Activated CD8-positive, alpha-beta memory T cell treated with anti-CD3 and anti-CD28 coated beads, Interleukin-2, amount 10 ng/mL, durations not matched to agents 7 days and 5 days (primary cell): ENCODE measurements at regions not wholly inside any gene's neighbourhood (a gene's known extent, or its start where the extent isn't known, plus 50 kb on each side); places are given as distances from the start of the nearest gene placed in this dataset.
"Not testable (repeated sequence)": the region's sequence is repeated elsewhere in the genome, so short reads cannot be mapped to it uniquely, and the experiment has no call there.

ENCODE experiments used
- ATAC-seq: fragments of 150-1000 bp; cut with Tn5 transposase; one replicate; pipeline ENCODE4 v1.10.0; 2021; ENCODE audit warnings: moderate library complexity
- CTCF ChIA-PET: fragments of 350-600 bp; sonication (Branson Sonifier 250); formaldehyde crosslinking; loops from one replicate; lab custom pipeline; 2021; ENCODE audit warnings: antibody characterized with exemption; lab: Charles Lee
- DNase-seq: peaks from one replicate; pipeline ENCODE4 v3.0.0-alpha.2; 2020
- H3K27ac Mint-ChIP-seq: one replicate; pipeline ENCODE4 v1.8.0; 2021; ENCODE audit warnings: mild to moderate bottlenecking, mixed read lengths
- H3K27me3 Mint-ChIP-seq: one replicate; pipeline ENCODE4 v1.8.0; 2021; ENCODE audit warnings: mixed read lengths
- H3K36me3 Mint-ChIP-seq: one replicate; pipeline ENCODE4 v1.8.0; 2021; ENCODE audit warnings: mild to moderate bottlenecking, mixed read lengths
- H3K4me1 Mint-ChIP-seq: one replicate; pipeline ENCODE4 v1.8.0; 2021; ENCODE audit warnings: mixed read lengths
- H3K4me3 Mint-ChIP-seq: one replicate; pipeline ENCODE4 v1.8.0; 2021; ENCODE audit warnings: mild to moderate bottlenecking, moderate library complexity, mixed read lengths
- H3K9me3 Mint-ChIP-seq: one replicate; pipeline ENCODE4 v1.8.0; 2022; ENCODE audit warnings: low read depth, mixed read lengths

GRCh38 chr5:114928644-114929462 lies 240.9 kb downstream of the TRIM36 start:
- no peaks in the 10 kb centered on the region for H3K4me1 Mint-ChIP-seq
- CTCF ChIA-PET = no interaction called here
- DNase-seq = no peak
- peaks cover 3% of the 10 kb centered on the region for H3K9me3 Mint-ChIP-seq
- no peak overlapping the region for H3K27ac Mint-ChIP-seq
- no peaks in the 10 kb centered on the region for H3K36me3 Mint-ChIP-seq
- no peak overlapping the region for H3K4me3 Mint-ChIP-seq
- no peaks in the 10 kb centered on the region for H3K27me3 Mint-ChIP-seq
- ATAC-seq = no peak

- H3K36me3 Mint-ChIP-seq = no peaks in the 10 kb centered on the region
- H3K4me1 Mint-ChIP-seq = no peaks in the 10 kb centered on the region
- no peak overlapping the region for H3K27ac Mint-ChIP-seq
- peaks cover 3% of the 10 kb centered on the region for H3K9me3 Mint-ChIP-seq
- no peak overlapping the region for H3K4me3 Mint-ChIP-seq
- CTCF ChIA-PET = no interaction called here
- ATAC-seq (no peak), DNase-seq (no peak)
- H3K27me3 Mint-ChIP-seq = no peaks in the 10 kb centered on the region
These were observed 244.9 kb downstream of the TRIM36 start for GRCh38 chr5:114924769-114925168.

GRCh38 chr5:114912189-114912920 lies 257.4 kb downstream of the TRIM36 start:
- ATAC-seq = no peak
- Mint-ChIP-seq H3K4me1 (no peaks in the 10 kb centered on the region), H3K36me3 (no peaks in the 10 kb centered on the region), H3K4me3 (no peak overlapping the region), H3K9me3 (no peaks in the 10 kb centered on the region), H3K27me3 (no peaks in the 10 kb centered on the region), H3K27ac (no peak overlapping the region)
- CTCF ChIA-PET = no interaction called here
- no peak for DNase-seq

- H3K27me3 Mint-ChIP-seq = no peaks in the 10 kb centered on the region
- no peak for ATAC-seq
- no peak overlapping the region for H3K27ac Mint-ChIP-seq
- H3K4me3 Mint-ChIP-seq = no peak overlapping the region
- no peak for DNase-seq
- H3K4me1 Mint-ChIP-seq = no peaks in the 10 kb centered on the region
- H3K36me3 Mint-ChIP-seq = no peaks in the 10 kb centered on the region
- CTCF ChIA-PET = no interaction called here
- no peaks in the 10 kb centered on the region for H3K9me3 Mint-ChIP-seq
These were observed 259.0 kb downstream of the TRIM36 start for GRCh38 chr5:114910727-114911126.

GRCh38 chr5:114909424-114909823 lies 260.3 kb downstream of the TRIM36 start:
- DNase-seq (no peak), ATAC-seq (no peak)
- CTCF ChIA-PET = no interaction called here
- no peaks in the 10 kb centered on the region for H3K27me3 Mint-ChIP-seq
- no peak overlapping the region for H3K4me3 Mint-ChIP-seq
- no peaks in the 10 kb centered on the region for H3K4me1 Mint-ChIP-seq
- no peaks in the 10 kb centered on the region for H3K36me3 Mint-ChIP-seq
- H3K27ac Mint-ChIP-seq = no peak overlapping the region
- peaks cover 4% of the 10 kb centered on the region for H3K9me3 Mint-ChIP-seq

- H3K36me3 Mint-ChIP-seq = no peaks in the 10 kb centered on the region
- no peak overlapping the region for H3K27ac Mint-ChIP-seq
- no peak overlapping the region for H3K4me3 Mint-ChIP-seq
- no peak for DNase-seq
- H3K27me3 Mint-ChIP-seq = no peaks in the 10 kb centered on the region
- no peak for ATAC-seq
- no peaks in the 10 kb centered on the region for H3K4me1 Mint-ChIP-seq
- H3K9me3 Mint-ChIP-seq = peaks cover 4% of the 10 kb centered on the region
- CTCF ChIA-PET = no interaction called here
These were observed 265.9 kb downstream of the TRIM36 start for GRCh38 chr5:114903767-114904166.

GRCh38 chr5:114898602-114899001 lies 271.1 kb downstream of the TRIM36 start:
- Mint-ChIP-seq H3K27me3 (no peaks in the 10 kb centered on the region), H3K9me3 (no peaks in the 10 kb centered on the region), H3K27ac (no peak overlapping the region), H3K36me3 (no peaks in the 10 kb centered on the region), H3K4me1 (no peaks in the 10 kb centered on the region), H3K4me3 (no peak overlapping the region)
- DNase-seq = no peak
- CTCF ChIA-PET = no interaction called here
- no peak for ATAC-seq

GRCh38 chr5:114883675-114884074 lies 286.0 kb downstream of the TRIM36 start:
- Mint-ChIP-seq H3K4me1 (no peaks in the 10 kb centered on the region), H3K27me3 (no peaks in the 10 kb centered on the region), H3K9me3 (peaks cover 4% of the 10 kb centered on the region), H3K27ac (no peak overlapping the region), H3K4me3 (no peak overlapping the region), H3K36me3 (no peaks in the 10 kb centered on the region)
- DNase-seq = no peak
- CTCF ChIA-PET = no interaction called here
- no peak for ATAC-seq

- no peaks in the 10 kb centered on the region for H3K36me3 Mint-ChIP-seq
- no peaks in the 10 kb centered on the region for H3K9me3 Mint-ChIP-seq
- H3K27me3 Mint-ChIP-seq = no peaks in the 10 kb centered on the region
- H3K27ac Mint-ChIP-seq = no peak overlapping the region
- no peak for DNase-seq
- CTCF ChIA-PET = no interaction called here
- no peaks in the 10 kb centered on the region for H3K4me1 Mint-ChIP-seq
- ATAC-seq = no peak
- H3K4me3 Mint-ChIP-seq = no peak overlapping the region
These were observed 310.3 kb downstream of the TRIM36 start for GRCh38 chr5:114859438-114859735.

- Mint-ChIP-seq H3K27ac (no peak overlapping the region), H3K36me3 (no peaks in the 10 kb centered on the region)
These were observed 310.9 kb downstream of the TRIM36 start for GRCh38 chr5:114858665-114859437.

GRCh38 chr5:114857941-114858551 lies 311.7 kb downstream of the TRIM36 start:
- DNase-seq (no peak), ATAC-seq (no peak)
- Mint-ChIP-seq H3K36me3 (no peaks in the 10 kb centered on the region), H3K27ac (no peak overlapping the region), H3K9me3 (no peaks in the 10 kb centered on the region), H3K27me3 (no peaks in the 10 kb centered on the region), H3K4me1 (no peaks in the 10 kb centered on the region), H3K4me3 (no peak overlapping the region)
- CTCF ChIA-PET = no interaction called here

More at GRCh38 chr5:114858665-114859437, 310.9 kb downstream of the TRIM36 start:
- no peak overlapping the region for H3K4me3 Mint-ChIP-seq
- DNase-seq (no peak), ATAC-seq (no peak)
- H3K4me1 Mint-ChIP-seq = no peaks in the 10 kb centered on the region
- H3K9me3 Mint-ChIP-seq = no peaks in the 10 kb centered on the region
- CTCF ChIA-PET = no interaction called here
- H3K27me3 Mint-ChIP-seq = no peaks in the 10 kb centered on the region

GRCh38 chr5:114844711-114845110 lies 325.0 kb downstream of the TRIM36 start:
- ATAC-seq = not testable (repeated sequence)

GRCh38 chr5:114839360-114839759 lies 330.3 kb downstream of the TRIM36 start:
- peaks cover 1% of the 10 kb centered on the region for H3K9me3 Mint-ChIP-seq
- H3K4me3 Mint-ChIP-seq = no peak overlapping the region
- no peak for ATAC-seq
- no peak for DNase-seq
- CTCF ChIA-PET = no interaction called here
- H3K4me1 Mint-ChIP-seq = no peaks in the 10 kb centered on the region
- no peaks in the 10 kb centered on the region for H3K36me3 Mint-ChIP-seq
- H3K27ac Mint-ChIP-seq = no peak overlapping the region
- no peaks in the 10 kb centered on the region for H3K27me3 Mint-ChIP-seq

More at GRCh38 chr5:114844711-114845110, 325.0 kb downstream of the TRIM36 start:
- H3K36me3 Mint-ChIP-seq, H3K4me3 Mint-ChIP-seq, CTCF ChIA-PET, H3K9me3 Mint-ChIP-seq, H3K4me1 Mint-ChIP-seq, H3K27me3 Mint-ChIP-seq, H3K27ac Mint-ChIP-seq, DNase-seq: not testable (repeated sequence)
